Superior temporal gyrus (tissue), 1 donor: ENCODE measurements at regions not wholly inside any gene's neighbourhood (a gene's known extent, or its start where the extent isn't known, plus 50 kb on each side); places are given as distances from the start of the nearest gene placed in this dataset.
"Not testable (repeated sequence)": the region's sequence is repeated elsewhere in the genome, so short reads cannot be mapped to it uniquely, and the experiment has no call there.

Source experiments
- DNase-seq: peaks from one replicate; pipeline ENCODE4 v3.0.0-alpha.2; 2016; ENCODE audit errors: extremely low spot score

DNA sequence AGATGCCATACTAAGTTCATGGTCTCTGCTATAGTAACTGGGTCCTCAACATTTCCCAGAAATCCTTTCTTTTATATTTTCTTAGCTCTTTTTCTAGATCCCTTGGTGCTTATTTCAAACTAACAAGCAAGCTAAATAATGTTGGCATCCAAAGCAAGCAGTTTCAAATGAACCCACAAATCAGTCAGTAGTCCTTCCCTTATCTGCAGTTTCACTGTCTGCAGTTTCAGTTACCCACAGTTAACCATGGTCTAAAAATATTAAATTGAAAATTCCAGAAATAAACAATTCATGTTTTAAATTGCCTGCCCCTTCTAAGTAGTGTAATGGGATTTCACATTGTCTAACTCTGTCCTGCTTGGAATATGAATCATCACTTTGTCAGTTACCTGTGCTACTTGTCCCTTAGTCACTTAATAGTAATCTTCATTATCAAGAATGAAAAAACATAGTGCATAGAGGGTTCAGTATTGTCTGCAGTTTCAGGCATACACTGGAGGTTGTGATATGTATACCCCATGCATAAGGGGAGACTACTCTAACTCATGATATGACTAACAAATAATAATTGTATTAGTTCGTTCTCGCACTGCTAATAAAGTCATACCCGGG, 633.7 kb downstream of the MECOM start:
- DNase-seq = no peak

DNA sequence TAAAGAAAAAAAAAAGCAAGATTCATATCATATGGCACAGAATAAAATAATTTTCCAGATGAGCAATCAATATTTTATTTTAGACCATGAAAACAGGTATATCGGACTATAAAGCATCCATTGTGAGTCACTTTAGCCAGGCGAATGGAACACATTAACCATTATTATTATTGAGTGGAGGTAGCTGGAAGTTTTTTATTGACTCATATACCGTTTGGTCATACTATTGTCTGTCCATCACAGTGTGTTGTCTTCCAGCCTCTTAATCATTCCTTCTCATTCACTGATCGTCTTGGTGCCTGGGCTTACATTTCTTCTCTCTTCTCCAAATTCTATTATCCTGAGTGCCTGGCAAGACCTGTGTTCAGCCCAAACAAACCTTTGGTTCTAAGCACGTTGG, 634.8 kb downstream of the MECOM start:
- no peak for DNase-seq

DNA sequence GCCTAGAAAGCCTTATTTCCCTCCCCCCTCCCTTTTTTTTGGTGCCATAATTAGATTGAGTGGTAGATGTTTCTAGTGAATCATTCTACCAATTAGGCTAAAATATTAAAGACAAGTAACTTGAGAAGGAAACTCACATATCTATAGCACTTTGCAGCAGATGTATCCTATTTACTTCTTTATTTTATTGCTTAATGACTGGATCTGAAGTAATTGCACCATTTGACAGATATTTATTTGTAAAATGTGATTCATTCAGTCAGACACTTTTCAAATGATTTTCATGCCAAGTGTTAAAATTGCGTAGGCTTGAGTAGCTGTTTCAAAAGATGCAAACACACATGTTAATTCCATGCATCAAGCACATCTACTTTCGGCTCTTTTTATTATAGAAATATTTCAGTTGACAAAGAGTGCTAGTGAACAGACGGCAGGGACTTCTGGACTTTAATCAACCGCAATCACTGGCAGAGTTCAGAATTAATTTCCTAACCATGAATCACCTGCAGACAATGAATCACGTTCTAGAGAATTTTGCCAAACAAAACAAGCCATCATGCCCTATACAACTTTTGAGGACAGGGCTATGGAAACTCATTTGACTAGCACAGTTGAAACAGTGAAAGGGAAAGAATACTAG, 636.8 kb downstream of the MECOM start:
- DNase-seq = no peak

DNA sequence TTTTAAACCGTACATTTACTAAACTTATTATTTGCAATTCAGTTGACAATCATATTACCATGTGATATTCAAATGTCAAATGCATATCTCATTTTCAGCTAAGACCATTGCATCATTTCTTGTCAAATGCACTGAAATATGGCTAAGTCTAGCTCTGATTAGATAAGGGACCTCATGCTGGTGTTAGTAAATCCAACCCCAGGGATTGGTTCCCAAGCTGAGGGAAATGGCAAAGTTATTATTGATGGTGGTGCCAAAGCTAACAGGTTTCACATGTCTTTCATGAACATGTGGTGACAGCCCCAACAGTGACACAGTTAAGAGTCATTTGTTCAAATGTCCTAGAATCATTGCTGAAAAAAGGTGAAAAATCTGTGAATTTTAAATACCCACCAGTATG, 641.1 kb downstream of the MECOM start:
- no peak for DNase-seq

DNA sequence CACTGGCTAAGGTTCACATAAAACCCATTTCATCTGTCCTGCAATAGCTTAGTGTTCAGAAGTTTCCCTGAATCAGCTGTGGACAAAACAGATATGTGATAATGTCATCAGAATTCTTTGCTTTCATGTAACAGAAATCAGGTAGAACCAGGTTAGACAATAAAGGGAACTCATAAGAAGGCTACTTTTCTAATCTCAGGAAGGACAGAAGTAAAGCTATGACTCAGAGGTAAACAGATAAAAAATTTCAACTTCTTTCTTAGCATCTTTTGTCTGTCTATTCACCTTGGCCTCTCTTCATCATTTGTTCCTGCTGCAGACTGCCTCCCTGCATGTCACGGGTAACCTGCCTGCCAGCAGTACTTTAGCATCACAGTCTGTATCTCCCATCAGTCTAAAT, 643.1 kb downstream of the MECOM start:
- no peak for DNase-seq

DNA sequence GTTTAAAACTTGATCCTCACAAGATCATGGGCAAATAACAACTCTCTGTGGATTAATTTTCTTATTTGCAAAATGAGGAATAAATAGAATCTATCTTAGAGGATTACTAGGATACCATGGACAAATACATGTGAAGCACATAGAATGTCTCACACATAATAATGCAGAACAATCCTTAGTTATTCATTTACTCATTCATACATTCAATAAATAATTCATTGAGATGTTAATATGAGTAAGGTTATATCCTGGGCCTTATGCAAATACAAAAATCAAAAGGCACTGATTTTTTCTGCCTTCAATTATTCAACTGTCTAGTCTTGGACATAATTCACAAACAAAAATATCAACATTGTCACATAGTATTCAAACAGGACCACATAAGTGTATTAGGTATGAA, 654.1 kb downstream of the MECOM start:
- no peak for DNase-seq

DNA sequence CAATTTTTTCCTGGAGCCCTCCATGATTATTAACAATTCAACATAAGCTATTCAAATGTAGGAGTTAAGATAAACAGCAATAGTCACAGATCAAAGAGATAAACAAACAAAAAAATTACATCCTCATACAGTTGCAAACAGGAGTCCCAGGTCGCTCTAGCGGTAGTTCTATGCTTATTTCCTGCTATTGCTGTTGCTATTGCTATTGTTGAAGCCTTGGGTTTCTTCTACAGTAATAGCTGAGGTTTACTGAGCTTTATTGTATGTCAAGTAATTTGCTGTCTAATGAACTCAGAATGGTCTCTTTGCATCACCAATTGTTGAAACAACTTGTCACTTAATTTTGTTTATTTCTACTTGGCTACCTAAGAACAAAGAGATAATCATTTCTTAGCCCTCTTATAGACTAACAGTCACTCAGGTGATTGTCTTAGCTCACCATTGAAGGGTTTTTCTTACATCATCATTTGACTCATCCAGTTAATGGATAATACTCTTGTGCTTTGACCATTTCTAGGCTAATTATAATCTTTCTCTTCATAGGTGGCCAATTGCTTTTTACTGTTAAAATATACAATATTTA, 654.6 kb downstream of the MECOM start:
- DNase-seq = no peak

DNA sequence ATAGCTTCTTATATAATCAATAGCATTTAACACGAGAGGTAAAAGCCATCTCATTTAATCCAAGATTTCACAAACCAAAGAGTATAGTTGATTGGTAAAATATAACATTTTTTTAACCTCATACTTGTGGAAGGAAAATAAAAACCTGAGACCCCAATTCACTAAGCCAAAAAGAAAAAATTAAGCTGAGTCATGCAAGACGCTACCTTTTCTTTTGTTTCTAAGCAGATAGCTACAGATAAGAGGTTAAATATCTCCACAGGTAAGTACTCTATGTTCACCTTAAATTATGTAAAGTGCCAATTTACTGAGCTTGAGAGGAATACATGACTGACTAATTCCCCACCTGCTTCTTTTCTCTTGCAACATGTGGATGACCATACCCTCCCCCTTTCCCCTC, 656.4 kb downstream of the MECOM start:
- no peak for DNase-seq

DNA sequence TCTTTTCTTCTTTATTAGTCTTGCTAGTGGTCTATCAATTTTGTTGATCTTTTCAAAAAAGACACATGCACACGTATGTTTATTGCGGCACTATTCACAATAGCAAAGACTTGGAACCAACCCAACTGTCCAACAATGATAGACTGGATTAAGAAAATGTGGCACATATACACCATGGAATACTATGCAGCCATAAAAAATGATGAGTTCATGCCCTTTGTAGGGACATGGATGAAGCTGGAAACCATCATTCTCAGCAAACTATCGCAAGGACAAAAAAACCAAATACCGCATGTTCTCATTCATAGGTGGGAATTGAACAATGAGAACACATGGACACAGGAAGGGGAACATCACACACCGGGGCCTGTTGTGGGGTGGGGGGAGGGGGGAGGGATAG, 657.1 kb downstream of the MECOM start:
- not testable (repeated sequence) for DNase-seq

DNA sequence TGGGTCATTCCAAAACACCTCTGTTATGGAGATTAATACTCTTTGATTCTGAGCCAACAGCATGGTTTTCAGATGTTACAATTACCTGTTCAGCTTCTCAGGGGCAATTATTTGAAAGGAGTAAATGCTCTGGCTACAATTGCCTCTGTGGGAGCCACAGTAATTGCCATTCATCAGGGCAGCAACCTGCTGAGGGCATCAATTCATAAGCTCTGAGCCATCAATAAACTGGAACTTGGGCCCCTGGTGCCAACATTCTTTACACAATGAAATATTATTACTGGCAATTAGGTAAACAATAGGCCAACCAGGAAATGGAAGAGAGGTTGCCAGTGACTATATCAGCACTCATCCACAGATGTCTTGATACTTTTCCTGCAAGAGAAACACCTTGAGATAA, 660.8 kb downstream of the MECOM start:
- no peak for DNase-seq

DNA sequence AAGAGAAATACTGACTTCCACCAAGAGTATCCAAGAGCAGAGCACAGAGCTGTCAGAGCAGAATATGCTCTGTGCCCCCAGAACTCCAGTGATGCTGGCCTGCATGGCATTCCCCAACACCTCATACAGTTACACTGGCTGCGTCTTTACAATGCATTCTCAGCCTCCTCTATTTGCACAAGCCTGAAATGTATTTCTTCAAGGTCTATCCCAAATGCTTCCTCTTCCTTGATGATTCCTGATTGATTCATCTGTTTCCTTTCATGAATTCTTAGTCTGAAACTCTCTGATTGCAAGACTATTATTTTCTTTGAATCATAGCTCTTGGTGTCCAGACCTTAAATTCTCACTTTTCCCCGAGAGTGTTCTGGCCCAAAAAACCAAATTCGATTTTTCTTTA, 664.7 kb downstream of the MECOM start:
- no peak for DNase-seq

DNA sequence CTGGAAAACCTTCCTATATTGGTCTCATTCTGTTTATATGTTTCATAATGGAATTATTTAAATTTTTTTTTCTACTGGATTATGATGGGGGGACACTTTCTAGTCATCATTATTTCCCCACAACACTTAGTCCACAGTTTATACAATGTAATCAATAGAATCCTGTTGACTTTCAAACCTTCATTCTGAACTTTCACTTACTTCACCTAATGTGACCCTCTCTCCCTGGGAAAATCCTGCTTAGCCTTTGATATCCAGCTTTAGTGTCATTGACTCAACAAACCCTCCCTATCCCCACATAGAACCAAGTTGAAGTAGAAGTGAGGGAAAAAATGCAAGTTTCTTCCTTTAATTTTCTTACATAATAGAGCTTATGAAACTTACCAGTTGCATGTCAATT, 666.0 kb downstream of the MECOM start:
- DNase-seq = no peak

DNA sequence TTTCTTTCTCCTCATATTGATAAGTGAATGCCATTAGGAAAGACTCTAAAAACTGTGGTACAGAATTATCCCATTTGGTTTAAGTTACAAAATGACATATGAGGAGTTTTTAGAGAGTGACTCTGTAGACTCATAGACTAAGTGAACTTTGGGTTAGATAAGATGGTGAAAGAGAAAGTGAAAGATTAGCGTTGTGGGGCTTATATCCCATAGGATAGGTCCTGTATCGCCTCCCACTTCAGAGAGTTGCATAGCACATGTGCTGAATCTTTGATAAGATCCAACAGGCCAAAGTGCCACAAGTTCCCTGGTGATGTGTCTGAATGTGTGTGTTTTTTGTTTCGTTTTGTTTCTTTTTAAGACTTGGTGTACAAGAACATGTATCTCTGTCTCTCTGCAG, 666.9 kb downstream of the MECOM start:
- DNase-seq = no peak

DNA sequence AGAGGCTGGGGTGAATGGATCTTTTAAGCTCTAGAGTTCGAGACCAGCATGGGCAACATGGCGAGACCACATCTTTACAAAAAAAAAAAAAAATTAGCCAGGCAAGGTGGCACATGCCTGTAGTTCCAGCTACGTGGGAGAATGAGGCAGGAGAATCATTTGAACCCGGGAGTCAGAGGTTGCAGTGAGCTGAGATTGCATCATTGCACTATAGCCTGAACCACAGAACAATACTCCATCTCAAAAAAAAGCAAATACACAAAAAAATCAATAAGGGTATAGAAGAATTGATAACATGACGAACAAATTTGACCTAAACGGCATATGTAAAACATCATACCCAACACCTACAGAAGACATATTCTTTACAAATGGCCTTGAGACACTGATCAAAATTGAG, 668.4 kb downstream of the MECOM start:
- no peak for DNase-seq

DNA sequence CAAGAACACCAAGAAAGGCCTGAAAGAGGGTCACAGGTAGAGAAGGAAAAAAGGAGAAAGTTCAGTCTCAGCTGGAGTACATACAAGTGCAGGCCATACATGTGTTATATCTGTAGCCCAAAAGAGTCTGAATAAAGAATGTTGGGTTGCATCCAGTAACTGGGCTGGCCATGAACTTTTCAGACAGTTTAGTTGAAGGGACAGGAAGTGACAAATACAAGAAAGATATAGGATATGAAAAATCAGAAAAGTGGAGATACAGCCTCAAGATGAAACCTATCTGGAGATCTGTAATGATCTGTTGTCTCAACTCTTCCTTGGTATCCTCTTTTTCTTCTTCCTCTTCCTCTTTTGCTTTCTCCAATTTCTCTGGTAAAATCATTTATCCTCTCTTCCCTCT, 671.7 kb downstream of the MECOM start:
- no peak for DNase-seq

DNA sequence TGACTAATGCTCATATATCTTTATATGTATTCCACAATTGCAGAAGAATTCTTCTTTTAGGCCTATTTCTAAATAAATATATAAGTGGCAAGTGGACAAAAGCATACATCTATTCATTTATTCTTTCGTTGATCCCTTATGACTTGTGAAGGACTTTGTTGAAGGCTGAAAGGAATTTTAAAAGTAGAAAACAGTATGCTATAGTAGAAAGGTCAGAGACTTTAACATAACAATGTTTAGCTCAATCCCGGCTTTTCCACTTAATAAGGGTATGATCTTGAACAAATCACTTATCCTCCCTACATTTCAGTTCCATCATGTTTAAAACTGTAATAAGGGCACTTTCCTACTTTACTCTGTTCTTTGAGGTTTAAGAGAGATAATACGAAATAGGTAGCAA, 672.9 kb downstream of the MECOM start:
- DNase-seq = no peak

DNA sequence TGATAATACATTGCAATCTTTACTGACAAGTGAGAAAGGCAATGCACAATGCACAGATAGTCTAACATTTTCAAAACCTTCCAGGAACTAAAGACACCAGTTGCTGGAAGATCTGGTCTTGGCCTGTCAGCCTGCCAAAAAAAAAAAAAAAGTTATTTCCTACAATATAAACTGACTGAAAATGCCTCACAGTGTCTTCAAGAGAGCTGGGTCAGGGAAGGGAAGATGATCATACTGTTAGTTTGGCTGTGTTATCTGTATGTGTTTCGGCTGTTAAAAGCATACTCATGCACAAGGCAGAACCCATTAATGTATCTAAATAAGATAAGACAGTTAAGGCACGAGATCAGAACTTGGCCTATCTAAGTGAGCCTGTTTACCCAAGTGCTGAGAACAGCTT, 673.4 kb downstream of the MECOM start:
- DNase-seq = no peak

DNA sequence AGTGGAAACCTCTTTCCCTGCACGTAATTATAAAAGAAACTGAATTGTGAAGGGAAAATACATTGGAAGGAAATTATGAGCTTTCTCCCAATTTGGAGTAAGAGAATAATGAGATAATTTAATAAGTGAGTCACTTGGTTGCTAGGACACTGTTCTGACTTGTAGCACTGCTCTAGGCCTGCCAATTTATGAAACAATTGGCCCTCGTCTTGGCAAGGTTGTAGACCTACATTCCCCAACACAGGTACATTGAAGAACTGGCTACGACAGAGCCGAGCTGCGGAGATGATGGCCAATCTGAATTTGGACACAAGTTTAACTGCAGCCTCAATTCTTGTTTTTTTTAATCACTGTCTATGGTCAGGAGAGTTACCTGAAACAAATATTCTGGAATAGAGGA, 674.1 kb downstream of the MECOM start:
- DNase-seq = no peak

DNA sequence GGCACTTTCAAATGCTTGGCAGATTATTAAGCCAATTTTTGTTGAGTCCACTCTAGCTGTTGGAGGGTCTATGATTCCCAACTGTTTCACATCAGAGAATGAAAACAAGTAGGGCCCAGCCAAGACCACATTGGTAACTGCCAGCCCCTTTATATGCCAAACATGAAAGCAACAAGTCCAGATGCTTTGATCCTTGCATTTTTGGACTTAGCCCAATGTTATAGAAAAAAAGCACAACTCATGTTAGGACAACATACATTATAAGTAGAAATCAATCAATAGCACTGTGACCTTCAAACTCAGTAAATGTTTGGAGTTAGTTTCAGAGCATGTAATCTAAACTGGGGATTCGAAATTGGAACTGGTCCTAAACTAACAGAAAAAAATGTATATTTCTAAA, 674.7 kb downstream of the MECOM start:
- no peak for DNase-seq

DNA sequence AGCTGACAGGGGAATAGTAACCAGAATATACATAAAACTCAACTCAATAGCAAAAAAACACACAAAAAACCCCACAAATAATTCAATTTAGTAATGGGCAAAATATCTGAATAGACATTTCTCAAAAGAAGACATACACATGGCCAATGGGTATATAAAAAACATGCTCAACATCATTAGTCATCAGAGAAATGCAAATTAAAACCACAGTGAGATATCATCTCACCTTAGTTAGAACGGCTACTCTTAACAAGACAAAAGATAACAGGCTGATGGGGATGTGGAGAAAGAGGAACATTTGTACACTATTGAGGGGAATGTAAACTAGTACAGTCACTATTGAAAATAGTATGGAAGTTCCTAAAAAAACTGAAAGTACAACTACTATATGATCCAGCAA, 678.6 kb downstream of the MECOM start:
- no peak for DNase-seq

DNA sequence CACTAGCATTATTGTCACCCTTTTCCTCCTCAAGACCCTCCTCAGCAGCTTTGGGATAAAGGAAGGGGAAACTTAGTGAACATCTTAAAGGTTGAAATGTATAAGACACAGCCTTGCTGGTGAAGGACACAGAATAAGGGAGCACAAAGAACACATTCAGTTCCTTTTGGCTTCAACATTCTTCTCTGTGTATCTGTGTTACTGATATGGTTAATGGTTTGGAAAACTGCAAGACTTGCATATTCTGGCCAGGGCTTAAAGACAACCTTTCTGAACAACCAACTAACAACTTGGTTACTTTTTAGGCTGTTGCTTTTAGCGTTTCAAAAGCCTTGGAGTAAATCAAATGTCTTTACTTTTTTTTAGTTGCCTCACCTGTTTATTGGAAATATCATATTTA, 680.5 kb downstream of the MECOM start:
- no peak for DNase-seq

DNA sequence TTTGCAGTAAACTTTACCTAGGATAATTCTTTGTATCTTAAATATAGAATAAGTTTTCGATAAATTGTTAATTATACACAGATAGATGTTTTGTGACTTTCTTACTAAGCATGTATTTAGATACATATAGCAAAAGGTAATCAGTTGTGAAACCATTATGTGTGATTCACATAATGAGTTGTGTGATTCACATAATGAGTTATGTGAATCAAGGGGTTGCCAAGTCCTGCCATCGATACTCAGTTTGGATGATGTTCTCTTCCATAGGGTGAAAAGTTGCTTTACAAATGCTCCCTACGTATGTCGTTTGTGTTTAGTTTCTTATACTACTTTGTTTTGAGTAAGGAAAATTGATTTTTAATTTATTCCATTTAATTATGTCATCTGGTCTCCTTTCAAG, 682.1 kb downstream of the MECOM start:
- DNase-seq = no peak

DNA sequence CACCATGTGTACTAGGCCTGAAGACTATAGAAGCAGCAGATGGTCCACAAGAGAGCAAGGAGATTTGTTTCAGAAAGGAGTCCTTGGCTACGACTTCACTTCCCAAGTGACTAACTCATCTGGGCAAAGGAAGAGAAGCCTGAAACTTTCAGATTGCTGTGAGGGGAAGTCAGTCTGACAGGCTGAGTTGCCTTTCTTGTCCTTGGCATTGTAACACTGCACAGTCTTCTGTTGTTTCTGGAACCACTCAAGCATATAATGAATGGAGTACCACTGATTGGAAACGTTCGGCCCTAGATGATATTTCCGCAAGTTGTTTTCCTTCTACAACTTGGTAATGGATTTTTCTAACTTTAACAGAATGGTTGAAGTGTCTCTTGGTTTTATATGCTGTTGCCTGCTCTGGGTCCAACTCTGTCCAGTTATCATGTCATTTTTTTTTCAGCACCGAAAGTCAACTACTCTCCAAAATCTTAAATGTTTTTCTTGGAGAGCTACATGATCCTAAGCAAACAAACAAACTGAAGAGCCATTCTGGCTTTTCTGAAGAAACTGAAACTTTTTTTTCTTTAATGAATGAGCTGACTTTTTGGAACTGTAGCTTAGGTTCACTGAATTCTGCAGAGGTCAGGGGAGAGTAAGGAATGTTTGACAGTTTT, 685.7 kb downstream of the MECOM start:
- DNase-seq = no peak
